NCI-H226 (cell line): ENCODE measurements at regions not wholly inside any gene's neighbourhood (a gene's known extent, or its start where the extent isn't known, plus 50 kb on each side); places are given as distances from the start of the nearest gene placed in this dataset.

ENCODE experiments used
- DNase-seq: peaks from one replicate; pipeline ENCODE4 v3.0.0-alpha.2; 2015

- DNase-seq, result peak; percentile 79
Observed at GRCh38 chr12:67155863-67156262, 113.3 kb upstream of the CAND1 start.

GRCh38 chr12:67161322-67161918 lies 107.7 kb upstream of the CAND1 start:
- peak; percentile 34 for DNase-seq

GRCh38 chr12:67173258-67173657 lies 95.9 kb upstream of the CAND1 start:
- DNase-seq, result no peak

- no peak for DNase-seq
Observed at GRCh38 chr12:67182551-67182950, 86.6 kb upstream of the CAND1 start.

- peak; percentile 15 for DNase-seq
Observed at GRCh38 chr12:67193704-67194103, 75.5 kb upstream of the CAND1 start.

- DNase-seq, result no peak
Observed at GRCh38 chr12:67200386-67200785, 68.8 kb upstream of the CAND1 start.

- DNase-seq, result no peak
Observed at GRCh38 chr12:67202011-67202677, 67.0 kb upstream of the CAND1 start.

- no peak for DNase-seq
Observed at GRCh38 chr12:67202678-67203012, 66.5 kb upstream of the CAND1 start.

- no peak for DNase-seq
Observed at GRCh38 chr12:67208281-67209067, 60.7 kb upstream of the CAND1 start.

GRCh38 chr12:67211029-67211428 lies 58.1 kb upstream of the CAND1 start:
- DNase-seq, result no peak

- no peak for DNase-seq
Observed at GRCh38 chr12:67211494-67211893, 57.7 kb upstream of the CAND1 start.

GRCh38 chr12:67217647-67218046 lies 51.5 kb upstream of the CAND1 start:
- DNase-seq, result no peak
